C4-2B (cell line): ENCODE measurements at regions not wholly inside any gene's neighbourhood (a gene's known extent, or its start where the extent isn't known, plus 50 kb on each side); places are given as distances from the start of the nearest gene placed in this dataset.

ENCODE experiments used
- H3K27ac ChIP-seq: fragments of 450-650 bp; 2 replicates; pipeline ENCODE4 v1.5.1; 2017
- ZFX ChIP-seq: fragments of 450-650 bp; IDR thresholded peaks from 2 replicates; pipeline ENCODE4 v1.6.1; 2017
- TF ChIP-seq, protein P1 (sequence below): fragments of 450-650 bp; conservative IDR thresholded peaks from 2 replicates; pipeline ENCODE4 v1.5.1; 2017; ENCODE audit warnings: mild to moderate bottlenecking

DNA sequence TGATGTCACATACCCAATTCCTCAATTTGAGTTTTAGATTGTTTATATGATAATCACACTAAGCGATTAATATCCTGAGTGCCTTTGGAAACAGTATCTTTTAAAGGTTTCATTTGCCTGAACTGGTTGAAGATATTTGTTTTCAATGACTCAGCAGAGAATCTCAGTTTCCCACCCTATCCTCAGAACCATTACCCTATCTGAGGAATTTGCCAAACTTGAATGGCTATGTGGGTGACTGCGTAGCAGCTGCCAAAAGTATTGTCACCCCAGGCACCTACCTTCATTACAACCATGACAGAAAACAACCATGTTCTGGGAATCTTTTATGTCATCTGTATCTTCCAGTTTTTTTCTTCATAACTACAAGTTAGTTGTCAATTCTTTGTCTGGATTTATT is 440.1 kb upstream of the NBEA start:
- no peak for TF ChIP-seq ZFX
- TF ChIP-seq, protein P1, sequence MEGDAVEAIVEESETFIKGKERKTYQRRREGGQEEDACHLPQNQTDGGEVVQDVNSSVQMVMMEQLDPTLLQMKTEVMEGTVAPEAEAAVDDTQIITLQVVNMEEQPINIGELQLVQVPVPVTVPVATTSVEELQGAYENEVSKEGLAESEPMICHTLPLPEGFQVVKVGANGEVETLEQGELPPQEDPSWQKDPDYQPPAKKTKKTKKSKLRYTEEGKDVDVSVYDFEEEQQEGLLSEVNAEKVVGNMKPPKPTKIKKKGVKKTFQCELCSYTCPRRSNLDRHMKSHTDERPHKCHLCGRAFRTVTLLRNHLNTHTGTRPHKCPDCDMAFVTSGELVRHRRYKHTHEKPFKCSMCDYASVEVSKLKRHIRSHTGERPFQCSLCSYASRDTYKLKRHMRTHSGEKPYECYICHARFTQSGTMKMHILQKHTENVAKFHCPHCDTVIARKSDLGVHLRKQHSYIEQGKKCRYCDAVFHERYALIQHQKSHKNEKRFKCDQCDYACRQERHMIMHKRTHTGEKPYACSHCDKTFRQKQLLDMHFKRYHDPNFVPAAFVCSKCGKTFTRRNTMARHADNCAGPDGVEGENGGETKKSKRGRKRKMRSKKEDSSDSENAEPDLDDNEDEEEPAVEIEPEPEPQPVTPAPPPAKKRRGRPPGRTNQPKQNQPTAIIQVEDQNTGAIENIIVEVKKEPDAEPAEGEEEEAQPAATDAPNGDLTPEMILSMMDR, result no peak
- H3K27ac ChIP-seq, result no peak overlapping the region

DNA sequence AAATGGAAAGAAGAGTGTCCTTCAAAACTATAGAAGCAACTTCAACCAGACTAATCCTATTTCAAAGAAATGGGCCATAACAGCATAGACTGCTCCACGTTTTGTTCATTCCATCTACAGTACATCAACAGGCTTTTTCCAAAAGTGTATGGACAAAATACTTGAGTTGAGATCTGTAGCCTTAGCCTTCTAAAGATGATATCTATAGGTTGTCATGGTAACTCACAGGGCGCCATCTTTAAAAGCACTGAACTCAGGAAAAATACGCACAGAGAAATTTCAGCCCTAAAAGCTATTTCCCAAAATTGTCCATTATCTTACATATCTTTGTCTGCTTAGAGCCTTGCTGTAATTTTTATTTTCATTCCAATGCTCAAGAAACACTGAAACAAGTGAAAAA is 439.4 kb upstream of the NBEA start:
- H3K27ac ChIP-seq, result no peak overlapping the region
- TF ChIP-seq, protein P1, result no peak
- TF ChIP-seq ZFX, result no peak

DNA sequence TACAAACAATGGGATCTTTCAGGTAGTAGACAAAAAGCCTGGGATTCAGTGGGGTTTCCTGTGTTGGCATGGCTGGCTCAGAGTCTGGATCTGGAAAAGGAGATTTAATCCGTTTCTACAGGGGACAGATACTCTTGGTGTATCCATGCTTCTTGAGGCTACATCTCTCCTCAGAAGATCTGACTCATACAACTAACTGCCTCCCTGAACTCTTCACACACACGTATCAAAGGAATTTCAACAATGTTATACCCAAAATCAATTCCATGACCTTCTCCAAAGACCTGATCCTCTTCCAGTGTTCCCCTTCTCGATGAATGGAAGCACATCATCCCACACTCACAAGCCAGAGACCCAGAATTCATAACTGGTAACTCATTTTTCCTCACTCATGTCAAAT is 435.3 kb upstream of the NBEA start:
- H3K27ac ChIP-seq, result no peak overlapping the region; the same call in 1 of the 2 replicates

DNA sequence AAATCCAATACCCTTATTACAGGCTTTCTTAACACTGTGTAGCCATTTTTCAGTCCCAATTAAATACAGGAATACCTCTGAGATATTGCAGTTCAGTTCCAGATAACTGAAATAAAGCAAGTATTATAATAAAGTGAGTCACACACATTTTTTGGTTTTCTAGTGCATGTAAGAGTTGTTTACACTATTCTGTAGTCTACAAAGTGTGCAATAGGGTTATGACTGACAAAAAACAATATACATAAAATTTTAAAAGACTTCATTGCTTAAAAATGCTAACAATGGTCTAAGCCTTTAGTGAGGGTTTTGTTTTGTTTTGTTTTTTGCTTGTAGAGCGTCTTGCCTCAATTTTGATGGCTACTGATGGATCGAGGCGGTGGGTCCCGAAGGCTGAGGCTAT is 434.4 kb upstream of the NBEA start:
- TF ChIP-seq ZFX, result no peak
- TF ChIP-seq, protein P1, result no peak

More for the DNA sequence above, 435.3 kb upstream of the NBEA start:
- no peak for TF ChIP-seq ZFX
- TF ChIP-seq, protein P1, result no peak

DNA sequence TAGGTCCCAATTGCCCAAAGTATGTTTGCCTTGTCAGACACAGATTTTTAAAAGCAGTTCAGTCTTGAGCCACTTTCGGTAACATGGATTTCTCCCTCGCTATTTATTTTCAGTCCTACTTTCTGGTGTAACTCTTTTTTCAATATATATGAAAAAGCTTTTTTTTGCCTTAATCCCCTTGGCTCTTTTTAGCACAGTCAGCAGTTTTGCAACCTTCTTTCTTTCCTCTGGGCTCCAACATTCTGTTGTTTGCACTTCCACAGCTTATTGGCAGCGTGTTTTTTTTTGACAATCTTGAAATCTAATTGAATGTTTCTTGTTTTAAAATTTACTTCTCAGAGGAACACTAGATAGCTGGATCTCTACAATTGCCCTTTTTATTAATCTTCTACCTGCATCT is 429.3 kb upstream of the NBEA start:
- H3K27ac ChIP-seq, result no peak overlapping the region
- TF ChIP-seq, protein P1, result no peak
- no peak for TF ChIP-seq ZFX

More for the DNA sequence above, 434.4 kb upstream of the NBEA start:
- no peak overlapping the region for H3K27ac ChIP-seq

DNA sequence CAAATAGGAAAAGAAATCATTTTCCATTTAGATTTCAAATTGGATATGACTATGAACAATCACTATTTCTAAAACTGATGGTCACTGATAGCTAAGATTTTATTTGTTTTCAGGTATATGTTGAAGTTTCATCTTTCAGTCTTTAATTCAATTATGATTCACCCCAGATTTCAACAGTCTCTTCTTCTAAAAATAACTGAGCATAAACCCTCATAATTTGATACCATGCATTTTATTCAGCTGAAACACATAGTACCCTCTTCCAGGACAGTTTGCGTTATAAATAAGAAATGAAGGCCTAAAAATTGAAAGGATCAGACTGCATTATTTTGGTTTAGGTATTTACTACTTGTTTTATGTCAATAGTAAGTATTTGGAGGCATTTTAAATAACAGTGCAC is 428.5 kb upstream of the NBEA start:
- no peak overlapping the region for H3K27ac ChIP-seq
- TF ChIP-seq, protein P1, result no peak
- TF ChIP-seq ZFX, result no peak

DNA sequence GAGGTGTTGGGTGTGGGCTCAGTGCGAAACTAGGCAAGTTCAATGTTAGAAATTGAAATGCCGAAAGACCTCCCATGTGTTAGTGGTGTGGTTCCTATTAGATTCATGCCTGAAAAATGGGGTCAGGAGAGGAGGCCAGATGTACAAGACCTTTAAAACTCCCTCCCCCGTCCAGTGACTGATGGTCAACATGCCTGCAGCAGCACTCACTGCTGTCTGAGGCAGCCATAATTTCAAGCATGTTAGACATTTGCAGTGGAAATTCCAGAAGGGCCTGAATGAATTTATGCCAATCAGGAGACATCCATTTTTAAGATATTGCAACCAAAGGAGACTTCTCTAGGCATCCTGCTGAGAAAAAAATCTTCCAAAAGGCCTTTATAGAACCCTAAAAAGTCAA is 426.9 kb upstream of the NBEA start:
- no peak overlapping the region for H3K27ac ChIP-seq
- TF ChIP-seq, protein P1, result no peak
